Kidney epithelial cell (primary cell): ENCODE measurements at regions not wholly inside any gene's neighbourhood (a gene's known extent, or its start where the extent isn't known, plus 50 kb on each side); places are given as distances from the start of the nearest gene placed in this dataset.
"Not testable (repeated sequence)": the region's sequence is repeated elsewhere in the genome, so short reads cannot be mapped to it uniquely, and the experiment has no call there.

Experiments
- DNase-seq: peaks from one replicate; pipeline ENCODE4 v3.0.0-alpha.2; 2010; ENCODE audit warnings: low read depth
- H3K27me3 ChIP-seq: 2 replicates; pipeline ENCODE4 v1.6.0; 2011; ENCODE audit warnings: low read length; ENCODE audit not compliant: control insufficient read depth, insufficient read depth
- H3K36me3 ChIP-seq: 2 replicates; pipeline ENCODE4 v1.5.1; 2011; ENCODE audit warnings: low read length; ENCODE audit not compliant: control insufficient read depth, insufficient read depth
- H3K4me3 ChIP-seq: 2 replicates; pipeline ENCODE4 v1.5.1; 2011; ENCODE audit warnings: low read depth, mild to moderate bottlenecking, control low read depth, low read length
- TF ChIP-seq, protein P1 (sequence below): IDR thresholded peaks from 2 replicates; pipeline ENCODE4 v1.5.1; 2011; ENCODE audit warnings: mild to moderate bottlenecking, moderate library complexity, low read length, control low read depth, inconsistent platforms; ENCODE audit not compliant: insufficient read depth, poor library complexity, severe bottlenecking

DNA sequence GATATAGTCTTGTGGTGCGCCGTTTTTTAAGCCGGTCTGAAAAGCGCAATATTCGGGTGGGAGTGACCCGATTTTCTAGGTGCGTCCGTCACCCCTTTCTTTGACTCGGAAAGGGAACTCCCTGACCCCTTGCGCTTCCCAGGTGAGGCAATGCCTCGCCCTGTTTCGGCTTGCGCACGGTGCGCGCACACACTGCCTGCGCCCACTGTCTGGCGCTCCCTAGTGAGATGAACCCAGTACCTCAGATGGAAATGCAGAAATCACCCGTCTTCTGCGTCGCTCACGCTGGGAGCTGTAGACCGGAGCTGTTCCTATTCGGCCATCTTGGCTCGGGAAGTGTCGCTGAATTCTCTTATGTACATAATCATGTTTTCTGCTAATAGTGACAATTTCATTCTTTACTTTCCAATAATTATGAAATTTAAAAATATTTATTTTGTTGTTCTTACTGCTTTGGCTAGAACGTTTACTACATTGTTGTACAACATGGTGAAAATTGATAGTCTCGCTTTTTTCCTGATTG is 61.2 kb upstream of the MINDY3 start:
- not testable (repeated sequence) for H3K4me3 ChIP-seq, H3K36me3 ChIP-seq, H3K27me3 ChIP-seq, DNase-seq

DNA sequence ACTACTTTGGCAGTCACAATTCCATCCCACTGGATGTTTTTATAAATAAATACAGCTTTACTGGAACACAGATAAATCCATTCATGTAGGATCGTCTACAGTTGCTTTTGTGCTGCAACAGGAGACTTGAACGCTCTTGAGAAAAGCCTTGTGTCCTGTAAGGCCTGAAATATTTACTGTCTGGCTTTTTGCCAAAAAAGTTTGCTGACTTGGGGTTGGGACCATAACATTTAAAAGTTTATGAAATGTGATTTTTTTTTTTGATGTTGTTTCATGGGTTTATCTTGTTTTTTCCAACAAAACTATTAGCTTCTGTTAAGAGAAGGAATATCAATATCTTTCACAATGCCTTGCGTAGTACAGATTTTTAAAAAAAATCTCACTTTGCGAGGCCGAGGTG is 71.1 kb upstream of the MINDY3 start:
- Histone ChIP-seq H3K4me3 (no peak overlapping the region), H3K27me3 (no peaks in the 10 kb centered on the region), H3K36me3 (no peaks in the 10 kb centered on the region)
- DNase-seq: no peak
- TF ChIP-seq, protein P1, sequence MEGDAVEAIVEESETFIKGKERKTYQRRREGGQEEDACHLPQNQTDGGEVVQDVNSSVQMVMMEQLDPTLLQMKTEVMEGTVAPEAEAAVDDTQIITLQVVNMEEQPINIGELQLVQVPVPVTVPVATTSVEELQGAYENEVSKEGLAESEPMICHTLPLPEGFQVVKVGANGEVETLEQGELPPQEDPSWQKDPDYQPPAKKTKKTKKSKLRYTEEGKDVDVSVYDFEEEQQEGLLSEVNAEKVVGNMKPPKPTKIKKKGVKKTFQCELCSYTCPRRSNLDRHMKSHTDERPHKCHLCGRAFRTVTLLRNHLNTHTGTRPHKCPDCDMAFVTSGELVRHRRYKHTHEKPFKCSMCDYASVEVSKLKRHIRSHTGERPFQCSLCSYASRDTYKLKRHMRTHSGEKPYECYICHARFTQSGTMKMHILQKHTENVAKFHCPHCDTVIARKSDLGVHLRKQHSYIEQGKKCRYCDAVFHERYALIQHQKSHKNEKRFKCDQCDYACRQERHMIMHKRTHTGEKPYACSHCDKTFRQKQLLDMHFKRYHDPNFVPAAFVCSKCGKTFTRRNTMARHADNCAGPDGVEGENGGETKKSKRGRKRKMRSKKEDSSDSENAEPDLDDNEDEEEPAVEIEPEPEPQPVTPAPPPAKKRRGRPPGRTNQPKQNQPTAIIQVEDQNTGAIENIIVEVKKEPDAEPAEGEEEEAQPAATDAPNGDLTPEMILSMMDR: no peak

DNA sequence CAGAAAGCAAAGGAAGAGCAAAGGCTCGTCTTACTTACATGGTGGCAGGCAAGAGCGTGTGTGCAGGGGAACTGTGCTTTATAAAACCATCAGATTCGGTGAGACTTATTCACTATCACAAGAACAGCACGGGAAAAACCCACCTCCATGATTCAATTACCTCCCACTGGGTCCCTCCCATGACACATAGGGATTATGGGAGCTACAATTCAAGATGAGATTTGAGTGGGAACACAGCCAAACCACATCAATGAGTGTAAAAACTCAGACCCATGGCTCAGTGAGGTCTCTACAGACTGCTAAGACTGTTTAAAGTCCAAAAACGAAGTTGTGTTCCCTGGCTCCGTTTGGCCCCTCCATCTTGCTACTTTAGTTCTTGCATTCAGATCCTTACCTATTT is 79.2 kb upstream of the MINDY3 start:
- H3K36me3 ChIP-seq, H3K4me3 ChIP-seq, H3K27me3 ChIP-seq, DNase-seq: not testable (repeated sequence)

- H3K27me3 ChIP-seq: no peaks in the 10 kb centered on the region
- H3K4me3 ChIP-seq: no peak overlapping the region
- no peaks in the 10 kb centered on the region for H3K36me3 ChIP-seq
- TF ChIP-seq, protein P1: no peak
- DNase-seq: no peak
Measured at GRCh38 chr10:15943426-15943825, 83.1 kb upstream of the MINDY3 start.

DNA sequence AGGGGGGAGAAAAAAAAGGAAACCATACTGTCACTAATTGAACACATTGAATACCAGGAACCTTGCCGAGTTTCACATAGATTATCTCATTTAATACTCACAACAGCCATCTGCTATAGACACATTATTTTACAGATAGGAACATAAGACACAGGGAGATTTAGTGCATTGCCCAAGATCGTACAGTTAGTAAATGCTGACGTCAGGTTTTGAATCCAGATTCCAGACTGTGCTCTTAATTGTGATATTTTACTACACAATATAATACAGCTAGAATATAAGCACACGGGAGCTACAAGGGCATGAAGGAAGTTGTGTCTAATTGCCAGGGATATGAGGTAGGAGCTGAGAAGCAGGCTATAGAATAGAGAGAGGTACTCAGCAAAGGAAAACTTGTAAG is 93.9 kb upstream of the MINDY3 start:
- no peak for DNase-seq
- H3K4me3 ChIP-seq: no peak overlapping the region
- TF ChIP-seq, protein P1: no peak

GRCh38 chr10:15960277-15960676 is 100.0 kb upstream of the MINDY3 start:
- no peak for DNase-seq
- H3K27me3 ChIP-seq: no peaks in the 10 kb centered on the region
- H3K36me3 ChIP-seq: no peaks in the 10 kb centered on the region
- H3K4me3 ChIP-seq: no peak overlapping the region
- TF ChIP-seq, protein P1: no peak

More for the DNA sequence above, 93.9 kb upstream of the MINDY3 start:
- Histone ChIP-seq H3K36me3 (no peaks in the 10 kb centered on the region), H3K27me3 (no peaks in the 10 kb centered on the region)

GRCh38 chr10:15972736-15973135 is 112.4 kb upstream of the MINDY3 start:
- not testable (repeated sequence) for H3K4me3 ChIP-seq, H3K27me3 ChIP-seq, DNase-seq, H3K36me3 ChIP-seq
